Activated T-cell treated with anti-CD3 and anti-CD28 coated beads, Interleukin-2, amount 50 U/mL, for 48 hours (primary cell): ENCODE measurements at regions not wholly inside any gene's neighbourhood (a gene's known extent, or its start where the extent isn't known, plus 50 kb on each side); places are given as distances from the start of the nearest gene placed in this dataset.

Experiments
- DNase-seq, 2 experiments: peaks; one replicate each; pipeline ENCODE4 v3.0.0-alpha.2; 2020

- no peak for DNase-seq
These were observed 423.3 kb downstream of the CMPK2 start for GRCh38 chr2:6442252-6442985.

- DNase-seq, result no peak
These were observed 422.5 kb downstream of the CMPK2 start for GRCh38 chr2:6443061-6443823.

- no peak for DNase-seq
These were observed 421.2 kb downstream of the CMPK2 start for GRCh38 chr2:6444514-6444913.

GRCh38 chr2:6445156-6445555, 420.6 kb downstream of the CMPK2 start:
- DNase-seq, result no peak

- DNase-seq, result no peak
These were observed 418.6 kb downstream of the CMPK2 start for GRCh38 chr2:6446938-6447608.

GRCh38 chr2:6448893-6449292, 416.8 kb downstream of the CMPK2 start:
- no peak for DNase-seq

GRCh38 chr2:6449343-6449742, 416.4 kb downstream of the CMPK2 start:
- DNase-seq, result no peak

GRCh38 chr2:6452702-6453481, 412.8 kb downstream of the CMPK2 start:
- no peak for DNase-seq

GRCh38 chr2:6454286-6454990, 411.3 kb downstream of the CMPK2 start:
- no peak for DNase-seq

GRCh38 chr2:6459138-6459537, 406.6 kb downstream of the CMPK2 start:
- no peak for DNase-seq

- no peak for DNase-seq
These were observed 395.2 kb downstream of the CMPK2 start for GRCh38 chr2:6470518-6470917.

GRCh38 chr2:6471419-6471818, 394.3 kb downstream of the CMPK2 start:
- DNase-seq, result no peak

GRCh38 chr2:6474161-6475140, 391.3 kb downstream of the CMPK2 start:
- DNase-seq, result no peak

- DNase-seq, result no peak
These were observed 390.4 kb downstream of the CMPK2 start for GRCh38 chr2:6475155-6475940.

- DNase-seq, result no peak
These were observed 385.2 kb downstream of the CMPK2 start for GRCh38 chr2:6480514-6480913.

GRCh38 chr2:6482256-6482655, 383.5 kb downstream of the CMPK2 start:
- no peak for DNase-seq

GRCh38 chr2:6487765-6488164, 377.9 kb downstream of the CMPK2 start:
- no peak for DNase-seq

GRCh38 chr2:6492573-6492972, 373.1 kb downstream of the CMPK2 start:
- no peak for DNase-seq

- no peak for DNase-seq
These were observed 372.4 kb downstream of the CMPK2 start for GRCh38 chr2:6493266-6493665.

- no peak for DNase-seq
These were observed 372.0 kb downstream of the CMPK2 start for GRCh38 chr2:6493669-6494068.
